ENCODE measurements at regions not wholly inside any gene's neighbourhood (a gene's known extent, or its start where the extent isn't known, plus 50 kb on each side); places are given as distances from the start of the nearest gene placed in this dataset.

- no peak for TF ChIP-seq POLR2A (IDR thresholded peaks at IDR 0.05)
- TF ChIP-seq CTCF (IDR thresholded peaks at IDR 0.05): no peak
Measured at GRCh38 chr13:53382008-53382407, 353.4 kb downstream of the OLFM4 start.

All from ovary (tissue), 3 donors.